Cardiac muscle cell (in vitro differentiated cells and primary cell): ENCODE measurements at regions not wholly inside any gene's neighbourhood (a gene's known extent, or its start where the extent isn't known, plus 50 kb on each side); places are given as distances from the start of the nearest gene placed in this dataset.

Experiments used
- DNase-seq, 2 donors: peaks; one replicate each; pipeline versions ENCODE4 v3.0.0 to v3.0.0-alpha.2; 2010 to 2017; ENCODE audit warnings: low read depth in 1 of 2, low spot score in 1 of 2
- H3K27ac ChIP-seq: fragments of 200-600 bp; sonication (generic); 2 replicates; pipeline ENCODE4 v1.5.1; 2016
- H3K27me3 ChIP-seq: fragments of 200-600 bp; sonication (generic); 2 replicates; pipeline ENCODE4 v1.6.0; 2016; ENCODE audit warnings: control low read depth
- H3K36me3 ChIP-seq: fragments of 200-600 bp; sonication (generic); 2 replicates; pipeline ENCODE4 v1.5.1; 2016; ENCODE audit warnings: control low read depth
- H3K4me1 ChIP-seq: fragments of 200-600 bp; sonication (generic); 2 replicates; pipeline ENCODE4 v1.8.1; 2017; ENCODE audit warnings: low read depth, mild to moderate bottlenecking, mixed run types
- H3K4me3 ChIP-seq: fragments of 200-600 bp; sonication (generic); 2 replicates; pipeline ENCODE4 v1.5.1; 2016; ENCODE audit warnings: mild to moderate bottlenecking
- H3K9me3 ChIP-seq: fragments of 200-600 bp; sonication (generic); 2 replicates; pipeline ENCODE4 v1.5.1; 2017; ENCODE audit warnings: low read depth, mild to moderate bottlenecking, control low read depth
- CTCF ChIP-seq: IDR thresholded peaks from 2 replicates; pipeline ENCODE4 v1.5.1; 2012; ENCODE audit warnings: low read depth, mild to moderate bottlenecking, low read length

GRCh38 chr1:195594773-195595172, 1013.5 kb downstream of the KCNT2 start:
- Histone ChIP-seq H3K27me3 (no peaks in the 10 kb centered on the region), H3K9me3 (no peaks in the 10 kb centered on the region), H3K36me3 (no peaks in the 10 kb centered on the region), H3K4me1 (no peaks in the 10 kb centered on the region), H3K27ac (no peak overlapping the region), H3K4me3 (no peak overlapping the region)
- TF ChIP-seq CTCF: no peak
- no peak for DNase-seq

GRCh38 chr1:195594322-195594721, 1013.9 kb downstream of the KCNT2 start:
- TF ChIP-seq CTCF: no peak
- H3K9me3 ChIP-seq: no peaks in the 10 kb centered on the region
- H3K27ac ChIP-seq: no peak overlapping the region
- DNase-seq: no peak
- H3K4me1 ChIP-seq: no peaks in the 10 kb centered on the region
- H3K36me3 ChIP-seq: no peaks in the 10 kb centered on the region
- no peaks in the 10 kb centered on the region for H3K27me3 ChIP-seq
- no peak overlapping the region for H3K4me3 ChIP-seq

GRCh38 chr1:195591917-195592672, 1016.1 kb downstream of the KCNT2 start:
- no peak overlapping the region for H3K27ac ChIP-seq
- H3K36me3 ChIP-seq: no peaks in the 10 kb centered on the region
- H3K9me3 ChIP-seq: no peaks in the 10 kb centered on the region
- H3K4me3 ChIP-seq: no peak overlapping the region
- no peaks in the 10 kb centered on the region for H3K4me1 ChIP-seq
- DNase-seq: no peak
- no peak for TF ChIP-seq CTCF
- H3K27me3 ChIP-seq: no peaks in the 10 kb centered on the region

GRCh38 chr1:195590649-195591048, 1017.6 kb downstream of the KCNT2 start:
- DNase-seq: no peak
- H3K4me1 ChIP-seq: no peaks in the 10 kb centered on the region
- no peaks in the 10 kb centered on the region for H3K36me3 ChIP-seq
- H3K27ac ChIP-seq: no peak overlapping the region
- no peak overlapping the region for H3K4me3 ChIP-seq
- no peaks in the 10 kb centered on the region for H3K9me3 ChIP-seq
- TF ChIP-seq CTCF: no peak
- H3K27me3 ChIP-seq: no peaks in the 10 kb centered on the region

GRCh38 chr1:195584870-195585624, 1023.2 kb downstream of the KCNT2 start:
- no peaks in the 10 kb centered on the region for H3K9me3 ChIP-seq
- H3K4me3 ChIP-seq: no peak overlapping the region
- H3K36me3 ChIP-seq: no peaks in the 10 kb centered on the region
- H3K27ac ChIP-seq: no peak overlapping the region
- H3K4me1 ChIP-seq: no peaks in the 10 kb centered on the region
- H3K27me3 ChIP-seq: no peaks in the 10 kb centered on the region
- no peak for DNase-seq
- no peak for TF ChIP-seq CTCF
